Calu3 (cell line): ENCODE measurements at regions not wholly inside any gene's neighbourhood (a gene's known extent, or its start where the extent isn't known, plus 50 kb on each side); places are given as distances from the start of the nearest gene placed in this dataset.

Experiments
- BruUV-seq: library from RNA; stranded (reverse); fragments of 400-500 nt; replicated peaks from 2 replicates; lab custom pipeline; 2021; lab: Mats Ljungman, UMichigan
- CTCF ChIA-PET: fragments of 300-600 bp; sonication (Branson Sonifier 250); formaldehyde crosslinking; loops from one replicate; lab custom pipeline; 2022; ENCODE audit warnings: antibody characterized with exemption; lab: Charles Lee
- DNase-seq: peaks from one replicate; pipeline ENCODE4 v3.0.0; 2022
- H3K27ac Mint-ChIP-seq: one replicate; pipeline ENCODE4 v1.8.0; 2022; ENCODE audit warnings: mixed read lengths; ENCODE audit not compliant: unreplicated experiment
- H3K27me3 Mint-ChIP-seq: one replicate; pipeline ENCODE4 v1.8.0; 2022; ENCODE audit warnings: mixed read lengths; ENCODE audit not compliant: unreplicated experiment
- H3K36me3 Mint-ChIP-seq: one replicate; pipeline ENCODE4 v1.8.0; 2022; ENCODE audit warnings: mild to moderate bottlenecking, moderate library complexity, mixed read lengths; ENCODE audit not compliant: insufficient read depth, unreplicated experiment
- H3K4me1 Mint-ChIP-seq: one replicate; pipeline ENCODE4 v1.8.0; 2022; ENCODE audit warnings: mild to moderate bottlenecking, low read depth, mixed read lengths; ENCODE audit not compliant: unreplicated experiment
- H3K4me3 Mint-ChIP-seq: one replicate; pipeline ENCODE4 v1.8.0; 2022; ENCODE audit warnings: mild to moderate bottlenecking, low read depth, moderate library complexity, mixed read lengths; ENCODE audit not compliant: unreplicated experiment
- H3K9me3 Mint-ChIP-seq: one replicate; pipeline ENCODE4 v1.8.0; 2022; ENCODE audit warnings: low read depth, mixed read lengths; ENCODE audit not compliant: unreplicated experiment
- CTCF ChIP-seq: fragments of 200-600 bp; IDR thresholded peaks from one replicate; pipeline ENCODE4 v1.8.0; 2022; ENCODE audit warnings: antibody characterized with exemption; ENCODE audit not compliant: unreplicated experiment
- intact Hi-C: fragments of 100-400 bp; cut with micrococcal nuclease; formaldehyde crosslinking; loops from one replicate; pipeline ENCODE4 v1.10.0; 2022; ENCODE audit not compliant: unreplicated experiment

DNA sequence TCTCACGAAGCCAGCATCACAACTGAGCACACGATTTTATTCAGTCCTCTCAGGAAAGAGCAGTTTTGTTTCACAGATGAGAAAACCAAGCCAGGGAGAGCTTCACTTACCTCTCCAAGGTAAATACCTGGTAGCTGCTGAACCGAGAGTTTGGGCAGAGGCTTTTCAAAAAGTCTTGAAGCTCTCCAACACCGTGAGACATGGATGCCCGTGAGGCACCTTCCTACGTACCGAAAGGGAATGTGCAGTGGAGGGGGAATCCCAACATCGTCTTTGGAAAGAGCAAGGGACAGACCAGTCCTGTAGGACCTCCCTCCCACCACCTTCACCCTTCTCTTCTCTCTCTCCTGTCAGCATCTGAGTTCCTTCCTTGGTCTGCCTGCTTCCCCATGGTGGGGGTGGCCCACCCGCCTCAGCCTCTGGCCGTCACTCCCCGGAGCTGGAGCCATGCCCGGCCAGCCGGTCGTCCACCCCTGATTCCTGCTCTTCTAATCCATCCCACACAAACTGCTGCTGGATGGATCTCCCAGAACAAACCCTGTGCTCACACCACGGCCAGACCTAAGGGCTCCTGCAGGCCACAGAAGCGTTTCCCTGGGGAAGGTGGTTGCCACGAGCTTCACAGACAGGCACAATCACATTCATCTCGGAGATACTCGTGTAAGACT lies 97.3 kb upstream of the SNTG2 start:
- H3K9me3 Mint-ChIP-seq = peaks cover 14% of the 10 kb centered on the region
- intact Hi-C loops = no loop called here
- no TSS peak for BruUV-seq
- H3K4me3 Mint-ChIP-seq = no peak overlapping the region
- no peak for TF ChIP-seq CTCF
- DNase-seq = no peak
- no peaks in the 10 kb centered on the region for H3K4me1 Mint-ChIP-seq
- H3K27me3 Mint-ChIP-seq = no peaks in the 10 kb centered on the region
- no peak overlapping the region for H3K27ac Mint-ChIP-seq
- no peaks in the 10 kb centered on the region for H3K36me3 Mint-ChIP-seq
- CTCF ChIA-PET = no interaction called here

GRCh38 chr2:852168-852567 lies 98.5 kb upstream of the SNTG2 start:
- no peak for TF ChIP-seq CTCF
- Mint-ChIP-seq H3K4me1 (no peaks in the 10 kb centered on the region), H3K36me3 (no peaks in the 10 kb centered on the region), H3K27me3 (no peaks in the 10 kb centered on the region), H3K27ac (no peak overlapping the region), H3K9me3 (peaks cover 12% of the 10 kb centered on the region), H3K4me3 (no peak overlapping the region)
- no peak for DNase-seq
- CTCF ChIA-PET = no interaction called here
- BruUV-seq = no TSS peak
- intact Hi-C loops = no loop called here

- intact Hi-C loops = no loop called here
- no peaks in the 10 kb centered on the region for H3K4me1 Mint-ChIP-seq
- BruUV-seq = no TSS peak
- H3K4me3 Mint-ChIP-seq = no peak overlapping the region
- TF ChIP-seq CTCF = no peak
- H3K36me3 Mint-ChIP-seq = no peaks in the 10 kb centered on the region
- H3K27ac Mint-ChIP-seq = no peak overlapping the region
- no peaks in the 10 kb centered on the region for H3K27me3 Mint-ChIP-seq
- CTCF ChIA-PET = no interaction called here
- DNase-seq = no peak
- peaks cover 12% of the 10 kb centered on the region for H3K9me3 Mint-ChIP-seq
Measured at GRCh38 chr2:851680-852079, 99.0 kb upstream of the SNTG2 start.

DNA sequence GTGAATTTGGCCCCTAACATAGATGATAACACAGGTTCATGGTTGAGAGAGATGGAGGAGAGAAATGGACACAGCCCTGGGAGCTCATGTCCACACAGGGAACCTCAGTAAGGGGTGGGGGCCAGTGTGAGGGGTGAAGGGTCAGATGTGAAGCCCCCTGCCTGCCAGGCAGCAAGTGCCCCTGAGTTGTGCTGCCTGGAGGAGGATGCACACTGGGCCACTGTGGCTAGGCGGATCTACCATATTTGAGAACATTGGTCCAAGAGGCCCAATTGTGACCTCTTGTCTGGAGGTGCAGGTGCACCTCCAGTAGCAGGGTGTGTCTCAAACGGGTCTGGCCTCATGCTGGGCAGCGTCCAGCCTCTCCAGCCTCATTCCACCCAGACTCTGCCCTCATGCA lies 99.6 kb upstream of the SNTG2 start:
- Mint-ChIP-seq H3K27ac (no peak overlapping the region), H3K9me3 (peaks cover 8% of the 10 kb centered on the region), H3K27me3 (no peaks in the 10 kb centered on the region), H3K4me3 (no peak overlapping the region), H3K4me1 (no peaks in the 10 kb centered on the region), H3K36me3 (no peaks in the 10 kb centered on the region)
- intact Hi-C loops = no loop called here
- BruUV-seq = no TSS peak
- DNase-seq = no peak
- CTCF ChIA-PET = no interaction called here
- TF ChIP-seq CTCF = no peak
